Liver (tissue), 3 donors: ENCODE measurements at regions not wholly inside any gene's neighbourhood (a gene's known extent, or its start where the extent isn't known, plus 50 kb on each side); places are given as distances from the start of the nearest gene placed in this dataset.

ENCODE experiments used
- CTCF ChIP-seq: fragments of 150-350 bp; IDR thresholded peaks from 2 replicates; pipeline ENCODE4 v1.5.1; 2017; ENCODE audit warnings: improper control_type of control experiment, low read depth, low read length; ENCODE audit not compliant: missing input control
- EGR1 ChIP-seq, 2 donors: IDR thresholded peaks; 2 replicates each; pipeline ENCODE4 v1.6.1; 2016 to 2018; ENCODE audit warnings: antibody characterized with exemption in 2 of 2, low read depth in 2 of 2
- FOXA1 ChIP-seq: IDR thresholded peaks from 2 replicates; pipeline ENCODE4 v1.6.1; 2016; ENCODE audit warnings: antibody characterized with exemption
- GABPA ChIP-seq, 2 donors: IDR thresholded peaks in 1 of 2; conservative IDR thresholded peaks in 1 of 2; 2 replicates each; pipeline ENCODE4 v1.6.1; 2016; ENCODE audit warnings: antibody characterized with exemption in 2 of 2, mild to moderate bottlenecking in 1 of 2, moderate library complexity in 1 of 2
- RAD21 ChIP-seq, 2 donors: IDR thresholded peaks; 2 replicates each; pipeline ENCODE4 v1.6.1; 2016; ENCODE audit warnings: antibody characterized with exemption in 2 of 2, mild to moderate bottlenecking in 2 of 2
- REST ChIP-seq: IDR thresholded peaks from 2 replicates; pipeline ENCODE4 v1.6.1; 2016; ENCODE audit warnings: antibody characterized with exemption, mild to moderate bottlenecking
- RXRA ChIP-seq, 2 donors: IDR thresholded peaks; 2 replicates each; pipeline ENCODE4 v1.6.1; 2017 to 2018; ENCODE audit warnings: antibody characterized with exemption in 2 of 2, mild to moderate bottlenecking in 1 of 2
- TAF1 ChIP-seq: conservative IDR thresholded peaks from 2 replicates; pipeline ENCODE4 v1.6.1; 2016; ENCODE audit warnings: antibody characterized with exemption, mild to moderate bottlenecking
- YY1 ChIP-seq: IDR thresholded peaks from 2 replicates; pipeline ENCODE4 v1.6.1; 2016; ENCODE audit warnings: antibody characterized with exemption, mild to moderate bottlenecking
- TF ChIP-seq, protein P1 (sequence below): IDR thresholded peaks from 2 replicates; pipeline ENCODE4 v1.6.1; 2016; ENCODE audit warnings: antibody characterized with exemption
- TF ChIP-seq, protein P2 (sequence below): IDR thresholded peaks from 2 replicates; pipeline ENCODE4 v1.6.1; 2016; ENCODE audit warnings: antibody characterized with exemption
- donor health status: healthy.
- donor health status: healthy.

- TF ChIP-seq, protein P1, sequence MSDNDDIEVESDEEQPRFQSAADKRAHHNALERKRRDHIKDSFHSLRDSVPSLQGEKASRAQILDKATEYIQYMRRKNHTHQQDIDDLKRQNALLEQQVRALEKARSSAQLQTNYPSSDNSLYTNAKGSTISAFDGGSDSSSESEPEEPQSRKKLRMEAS: no peak
- TF ChIP-seq FOXA1 (no peak), GABPA (IDR thresholded peaks at IDR 0.05 in 1 of 2, conservative IDR thresholded peaks at IDR 0.05 in 1 of 2) (no peak), CTCF (no peak), TAF1 (no peak), REST (no peak), RAD21 (IDR thresholded peaks at IDR 0.05) (no peak), YY1 (no peak), EGR1 (IDR thresholded peaks at IDR 0.05; ENCODE audit: low read depth in 2 of 2) (no peak), RXRA (IDR thresholded peaks at IDR 0.05) (no peak)
- TF ChIP-seq, protein P2, sequence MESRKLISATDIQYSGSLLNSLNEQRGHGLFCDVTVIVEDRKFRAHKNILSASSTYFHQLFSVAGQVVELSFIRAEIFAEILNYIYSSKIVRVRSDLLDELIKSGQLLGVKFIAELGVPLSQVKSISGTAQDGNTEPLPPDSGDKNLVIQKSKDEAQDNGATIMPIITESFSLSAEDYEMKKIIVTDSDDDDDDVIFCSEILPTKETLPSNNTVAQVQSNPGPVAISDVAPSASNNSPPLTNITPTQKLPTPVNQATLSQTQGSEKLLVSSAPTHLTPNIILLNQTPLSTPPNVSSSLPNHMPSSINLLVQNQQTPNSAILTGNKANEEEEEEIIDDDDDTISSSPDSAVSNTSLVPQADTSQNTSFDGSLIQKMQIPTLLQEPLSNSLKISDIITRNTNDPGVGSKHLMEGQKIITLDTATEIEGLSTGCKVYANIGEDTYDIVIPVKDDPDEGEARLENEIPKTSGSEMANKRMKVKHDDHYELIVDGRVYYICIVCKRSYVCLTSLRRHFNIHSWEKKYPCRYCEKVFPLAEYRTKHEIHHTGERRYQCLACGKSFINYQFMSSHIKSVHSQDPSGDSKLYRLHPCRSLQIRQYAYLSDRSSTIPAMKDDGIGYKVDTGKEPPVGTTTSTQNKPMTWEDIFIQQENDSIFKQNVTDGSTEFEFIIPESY: no peak
Observed at GRCh38 chr20:20892328-20892727, 179.9 kb upstream of the RALGAPA2 start.
